ENCODE measurements at regions not wholly inside any gene's neighbourhood (a gene's known extent, or its start where the extent isn't known, plus 50 kb on each side); places are given as distances from the start of the nearest gene placed in this dataset.
A peak's percentile ranks its signal among the peaks of the same experiment; 100 is the strongest.

DNA sequence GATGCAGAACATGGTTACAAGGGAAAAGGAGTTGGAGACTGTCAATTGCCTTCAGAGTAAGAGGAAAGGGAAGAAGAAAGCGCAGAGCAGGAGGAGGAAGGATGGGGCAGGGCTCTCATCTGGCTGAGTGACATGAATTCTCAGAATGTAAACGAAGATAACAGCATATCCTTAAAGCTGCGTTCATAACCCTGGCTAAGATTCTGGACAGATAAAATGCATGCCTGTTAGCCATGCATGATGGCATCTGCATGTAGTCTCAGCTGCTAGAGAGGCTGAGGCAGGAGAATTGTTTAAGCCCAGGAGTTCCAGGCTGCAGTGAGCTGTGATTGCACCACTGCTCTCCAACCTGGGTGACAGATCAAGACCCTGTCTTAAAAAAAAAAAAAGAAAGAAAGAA lies 493.5 kb upstream of the PRKX start:
- DNase-seq (ENCODE audit: low read depth in 1 of 2, low spot score in 1 of 2) (no peak), ATAC-seq (no peak), FAIRE-seq (no peak)
- Histone ChIP-seq H3K4me1 (no peaks in the 10 kb centered on the region), H3K27ac (no peak overlapping the region), H3K4me3 (no peak overlapping the region), H3K4me2 (no peak overlapping the region), H3K9me3 (no peaks in the 10 kb centered on the region)
- TF ChIP-seq HOXA7 (CRISPR knock-in tag; IDR thresholded peaks at IDR 0.05): no peak
- TF ChIP-seq JUN (IDR thresholded peaks at IDR 0.05): no peak
- TF ChIP-seq SMC3 (IDR thresholded peaks at IDR 0.05): no peak
- POLR2A ChIA-PET: no interaction called here
- WGBS (ENCODE audit: missing lambda C conversion rate): 3% methylated on average over 3 of the region's 3 CpGs
- CTCF ChIA-PET: no interaction called here

DNA sequence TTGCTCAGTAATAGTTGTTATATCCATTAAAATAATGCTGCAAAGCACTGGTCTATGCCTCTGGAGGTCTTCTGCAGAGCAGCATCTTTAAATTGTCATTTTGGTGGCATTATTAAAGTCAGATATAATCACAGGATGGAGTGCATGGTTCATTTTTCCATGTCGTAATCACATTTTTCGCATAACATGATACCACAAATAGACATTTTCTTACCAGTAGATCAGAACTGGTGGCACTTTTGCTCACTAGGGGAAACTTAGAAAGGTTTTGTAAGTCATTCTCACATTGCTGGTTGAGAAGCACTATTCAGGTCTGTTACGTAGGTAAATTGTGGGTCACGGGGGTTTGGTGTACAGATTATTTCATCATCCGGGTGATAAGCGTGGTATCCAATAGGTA lies 484.5 kb upstream of the PRKX start:
- POLR2A ChIA-PET: no interaction called here
- DNase-seq (ENCODE audit: low read depth in 1 of 2, low spot score in 1 of 2) (no peak), FAIRE-seq (peak; percentile 36), ATAC-seq (no peak)
- H3K9me3 ChIP-seq: no peaks in the 10 kb centered on the region
- H3K4me2 ChIP-seq: no peak overlapping the region
- no peaks in the 10 kb centered on the region for H3K4me1 ChIP-seq
- no peak overlapping the region for H3K4me3 ChIP-seq
- CTCF ChIA-PET: no interaction called here
- no peak overlapping the region for H3K27ac ChIP-seq
- TF ChIP-seq KDM5A (IDR thresholded peaks at IDR 0.05): no peak
- TF ChIP-seq NR3C1 (IDR thresholded peaks at IDR 0.05): no peak
- TF ChIP-seq CHD2 (IDR thresholded peaks at IDR 0.05; ENCODE audit: low read length, partially characterized antibody): no peak
- TF ChIP-seq HOXB5 (CRISPR knock-in tag; IDR thresholded peaks at IDR 0.05): no peak
- TF ChIP-seq, protein P1, sequence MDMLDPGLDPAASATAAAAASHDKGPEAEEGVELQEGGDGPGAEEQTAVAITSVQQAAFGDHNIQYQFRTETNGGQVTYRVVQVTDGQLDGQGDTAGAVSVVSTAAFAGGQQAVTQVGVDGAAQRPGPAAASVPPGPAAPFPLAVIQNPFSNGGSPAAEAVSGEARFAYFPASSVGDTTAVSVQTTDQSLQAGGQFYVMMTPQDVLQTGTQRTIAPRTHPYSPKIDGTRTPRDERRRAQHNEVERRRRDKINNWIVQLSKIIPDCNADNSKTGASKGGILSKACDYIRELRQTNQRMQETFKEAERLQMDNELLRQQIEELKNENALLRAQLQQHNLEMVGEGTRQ (IDR thresholded peaks at IDR 0.05): no peak
- TF ChIP-seq HEYL (CRISPR knock-in tag; IDR thresholded peaks at IDR 0.05): no peak
- TF ChIP-seq, protein P2, sequence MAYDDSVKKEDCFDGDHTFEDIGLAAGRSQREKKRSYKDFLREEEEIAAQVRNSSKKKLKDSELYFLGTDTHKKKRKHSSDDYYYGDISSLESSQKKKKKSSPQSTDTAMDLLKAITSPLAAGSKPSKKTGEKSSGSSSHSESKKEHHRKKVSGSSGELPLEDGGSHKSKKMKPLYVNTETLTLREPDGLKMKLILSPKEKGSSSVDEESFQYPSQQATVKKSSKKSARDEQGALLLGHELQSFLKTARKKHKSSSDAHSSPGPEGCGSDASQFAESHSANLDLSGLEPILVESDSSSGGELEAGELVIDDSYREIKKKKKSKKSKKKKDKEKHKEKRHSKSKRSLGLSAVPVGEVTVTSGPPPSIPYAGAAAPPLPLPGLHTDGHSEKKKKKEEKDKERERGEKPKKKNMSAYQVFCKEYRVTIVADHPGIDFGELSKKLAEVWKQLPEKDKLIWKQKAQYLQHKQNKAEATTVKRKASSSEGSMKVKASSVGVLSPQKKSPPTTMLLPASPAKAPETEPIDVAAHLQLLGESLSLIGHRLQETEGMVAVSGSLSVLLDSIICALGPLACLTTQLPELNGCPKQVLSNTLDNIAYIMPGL (CRISPR knock-in tag; IDR thresholded peaks at IDR 0.05; ENCODE audit: borderline replicate concordance): no peak
- no peak for TF ChIP-seq JUNB (IDR thresholded peaks at IDR 0.05)
- TF ChIP-seq, protein P3, sequence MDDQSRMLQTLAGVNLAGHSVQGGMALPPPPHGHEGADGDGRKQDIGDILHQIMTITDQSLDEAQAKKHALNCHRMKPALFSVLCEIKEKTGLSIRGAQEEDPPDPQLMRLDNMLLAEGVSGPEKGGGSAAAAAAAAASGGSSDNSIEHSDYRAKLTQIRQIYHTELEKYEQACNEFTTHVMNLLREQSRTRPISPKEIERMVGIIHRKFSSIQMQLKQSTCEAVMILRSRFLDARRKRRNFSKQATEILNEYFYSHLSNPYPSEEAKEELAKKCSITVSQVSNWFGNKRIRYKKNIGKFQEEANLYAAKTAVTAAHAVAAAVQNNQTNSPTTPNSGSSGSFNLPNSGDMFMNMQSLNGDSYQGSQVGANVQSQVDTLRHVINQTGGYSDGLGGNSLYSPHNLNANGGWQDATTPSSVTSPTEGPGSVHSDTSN (IDR thresholded peaks at IDR 0.05): no peak
- no peak for TF ChIP-seq HOXA7 (CRISPR knock-in tag; IDR thresholded peaks at IDR 0.05)
- TF ChIP-seq KDM1A (IDR thresholded peaks at IDR 0.05; ENCODE audit: low read depth): no peak
- TF ChIP-seq, protein P4, sequence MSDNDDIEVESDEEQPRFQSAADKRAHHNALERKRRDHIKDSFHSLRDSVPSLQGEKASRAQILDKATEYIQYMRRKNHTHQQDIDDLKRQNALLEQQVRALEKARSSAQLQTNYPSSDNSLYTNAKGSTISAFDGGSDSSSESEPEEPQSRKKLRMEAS (IDR thresholded peaks at IDR 0.05): no peak
- TF ChIP-seq, protein P5, sequence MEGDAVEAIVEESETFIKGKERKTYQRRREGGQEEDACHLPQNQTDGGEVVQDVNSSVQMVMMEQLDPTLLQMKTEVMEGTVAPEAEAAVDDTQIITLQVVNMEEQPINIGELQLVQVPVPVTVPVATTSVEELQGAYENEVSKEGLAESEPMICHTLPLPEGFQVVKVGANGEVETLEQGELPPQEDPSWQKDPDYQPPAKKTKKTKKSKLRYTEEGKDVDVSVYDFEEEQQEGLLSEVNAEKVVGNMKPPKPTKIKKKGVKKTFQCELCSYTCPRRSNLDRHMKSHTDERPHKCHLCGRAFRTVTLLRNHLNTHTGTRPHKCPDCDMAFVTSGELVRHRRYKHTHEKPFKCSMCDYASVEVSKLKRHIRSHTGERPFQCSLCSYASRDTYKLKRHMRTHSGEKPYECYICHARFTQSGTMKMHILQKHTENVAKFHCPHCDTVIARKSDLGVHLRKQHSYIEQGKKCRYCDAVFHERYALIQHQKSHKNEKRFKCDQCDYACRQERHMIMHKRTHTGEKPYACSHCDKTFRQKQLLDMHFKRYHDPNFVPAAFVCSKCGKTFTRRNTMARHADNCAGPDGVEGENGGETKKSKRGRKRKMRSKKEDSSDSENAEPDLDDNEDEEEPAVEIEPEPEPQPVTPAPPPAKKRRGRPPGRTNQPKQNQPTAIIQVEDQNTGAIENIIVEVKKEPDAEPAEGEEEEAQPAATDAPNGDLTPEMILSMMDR (IDR thresholded peaks at IDR 0.05): no peak
- no peak for TF ChIP-seq EP300 (IDR thresholded peaks at IDR 0.05)
- TF ChIP-seq BHLHE40 (IDR thresholded peaks at IDR 0.05; ENCODE audit: low read depth, low read length): no peak
- TF ChIP-seq, protein P6, sequence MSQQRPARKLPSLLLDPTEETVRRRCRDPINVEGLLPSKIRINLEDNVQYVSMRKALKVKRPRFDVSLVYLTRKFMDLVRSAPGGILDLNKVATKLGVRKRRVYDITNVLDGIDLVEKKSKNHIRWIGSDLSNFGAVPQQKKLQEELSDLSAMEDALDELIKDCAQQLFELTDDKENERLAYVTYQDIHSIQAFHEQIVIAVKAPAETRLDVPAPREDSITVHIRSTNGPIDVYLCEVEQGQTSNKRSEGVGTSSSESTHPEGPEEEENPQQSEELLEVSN (IDR thresholded peaks at IDR 0.05; ENCODE audit: borderline replicate concordance, low read depth): no peak
- no peak for TF ChIP-seq EHF (CRISPR knock-in tag; IDR thresholded peaks at IDR 0.05)
- no peak for TF ChIP-seq RCOR1 (IDR thresholded peaks at IDR 0.05; ENCODE audit: low read depth, low read length)
- TF ChIP-seq, protein P7, sequence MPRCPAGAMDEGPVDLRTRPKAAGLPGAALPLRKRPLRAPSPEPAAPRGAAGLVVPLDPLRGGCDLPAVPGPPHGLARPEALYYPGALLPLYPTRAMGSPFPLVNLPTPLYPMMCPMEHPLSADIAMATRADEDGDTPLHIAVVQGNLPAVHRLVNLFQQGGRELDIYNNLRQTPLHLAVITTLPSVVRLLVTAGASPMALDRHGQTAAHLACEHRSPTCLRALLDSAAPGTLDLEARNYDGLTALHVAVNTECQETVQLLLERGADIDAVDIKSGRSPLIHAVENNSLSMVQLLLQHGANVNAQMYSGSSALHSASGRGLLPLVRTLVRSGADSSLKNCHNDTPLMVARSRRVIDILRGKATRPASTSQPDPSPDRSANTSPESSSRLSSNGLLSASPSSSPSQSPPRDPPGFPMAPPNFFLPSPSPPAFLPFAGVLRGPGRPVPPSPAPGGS (IDR thresholded peaks at IDR 0.05): no peak
- TF ChIP-seq CBX8 (IDR thresholded peaks at IDR 0.05): no peak
- WGBS (ENCODE audit: missing lambda C conversion rate): 37% methylated on average over 6 of the region's 6 CpGs

Measured in A549 (cell line).